GM18499 (cell line): ENCODE measurements at regions not wholly inside any gene's neighbourhood (a gene's known extent, or its start where the extent isn't known, plus 50 kb on each side); places are given as distances from the start of the nearest gene placed in this dataset.
A peak's percentile ranks its signal among the peaks of the same experiment; 100 is the strongest.

Experiments
- ATAC-seq: cut with Tn5 transposase; IDR thresholded peaks from one replicate; pipeline ENCODE4 v1.9.1; 2021; ENCODE audit warnings: moderate number of reproducible peaks; ENCODE audit not compliant: insufficient read depth, unreplicated experiment

DNA sequence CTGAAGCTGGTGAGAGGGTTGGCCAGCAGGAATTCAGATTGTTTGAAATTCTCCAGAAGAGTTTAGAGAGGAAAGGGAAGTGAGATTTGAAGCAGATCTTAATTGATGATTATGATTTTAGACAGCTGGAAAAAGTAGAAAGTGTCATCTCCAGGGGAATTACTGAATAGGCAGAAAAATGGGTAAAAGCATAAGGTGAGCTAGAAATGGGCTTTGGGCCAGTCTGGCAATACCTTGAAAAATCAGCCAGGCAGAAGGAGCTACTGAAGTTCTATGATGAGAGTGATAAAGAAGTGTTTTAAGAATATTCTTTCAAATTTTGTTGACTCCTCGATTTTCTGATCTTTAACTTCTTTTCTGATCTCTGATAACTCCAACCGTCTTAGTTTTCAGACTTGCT is 172.9 kb upstream of the CCDC150 start:
- ATAC-seq, result no peak

DNA sequence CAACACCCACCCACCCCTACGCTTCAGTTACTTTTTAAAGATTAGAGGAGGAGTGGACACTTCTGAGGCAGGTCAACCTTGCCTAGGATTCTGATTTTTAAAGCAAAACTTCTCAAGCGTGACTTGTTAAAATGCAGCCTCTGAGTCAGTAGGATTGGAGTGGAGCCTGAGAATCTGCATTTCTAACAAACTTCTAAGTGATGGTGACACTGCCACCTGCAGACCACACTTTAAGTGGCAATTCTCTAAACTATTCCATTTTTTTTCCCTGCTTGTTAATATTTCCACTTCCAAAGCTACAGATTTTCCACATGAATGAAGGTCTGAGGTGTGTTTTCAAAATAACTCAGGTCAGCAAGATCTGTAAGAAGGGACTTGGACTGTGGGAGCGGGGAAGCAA is 171.1 kb upstream of the CCDC150 start:
- no peak for ATAC-seq

DNA sequence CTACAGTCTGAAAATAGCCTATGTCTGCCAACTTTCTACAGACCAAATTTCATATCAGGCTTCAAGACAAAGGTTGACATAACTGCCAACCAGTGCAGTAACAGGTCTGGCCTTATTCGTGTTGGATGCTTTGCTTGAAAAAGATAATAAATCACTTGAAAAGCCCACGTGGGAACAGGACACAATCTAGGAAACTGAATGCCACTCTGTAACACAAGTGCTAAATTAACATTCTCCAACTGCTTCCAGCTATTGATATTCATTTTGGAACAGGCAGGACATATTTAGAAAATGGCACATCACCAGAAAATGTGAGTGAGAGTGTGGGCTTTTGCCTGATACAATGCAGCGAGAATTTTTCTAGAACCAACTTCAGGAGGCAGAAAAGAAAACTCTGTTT is 165.9 kb upstream of the CCDC150 start:
- no peak for ATAC-seq

DNA sequence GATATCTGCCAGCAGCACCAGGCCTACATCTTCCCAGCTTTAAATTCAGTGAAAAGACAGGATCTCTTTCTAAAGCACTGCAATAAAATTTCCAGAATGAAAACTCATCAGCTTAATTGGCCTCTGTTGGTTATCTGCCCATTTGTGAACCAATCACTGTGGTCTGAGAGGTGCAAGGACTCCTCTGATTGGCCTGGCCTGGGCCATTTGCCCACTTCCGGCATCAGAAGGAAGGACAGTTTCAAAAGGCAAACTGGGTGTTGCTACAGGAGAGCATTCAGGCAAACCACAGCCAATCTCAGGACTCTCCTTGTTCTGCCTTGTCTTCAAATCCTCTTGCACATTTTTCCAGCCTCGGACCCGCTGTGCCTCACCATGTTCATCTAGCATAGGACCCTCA is 163.9 kb upstream of the CCDC150 start:
- ATAC-seq, result no peak

DNA sequence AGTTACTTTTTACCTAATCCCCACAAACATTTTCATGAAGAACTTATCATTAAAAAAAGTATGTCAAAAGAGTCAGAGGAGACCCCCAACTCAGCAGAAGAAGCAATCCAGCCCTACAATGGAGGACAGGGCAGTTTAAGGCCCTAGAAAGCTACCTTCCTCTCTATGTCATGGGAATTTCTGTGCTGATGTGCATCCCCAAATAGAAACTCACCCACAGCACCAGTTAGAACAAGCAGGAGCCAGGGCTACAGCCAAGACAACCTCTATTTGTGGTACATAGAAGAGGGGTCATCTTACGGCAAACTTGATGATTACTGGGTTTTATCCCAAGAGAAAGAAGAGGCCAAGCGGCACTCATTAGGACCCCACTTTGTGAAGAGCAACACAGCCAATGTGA is 160.9 kb upstream of the CCDC150 start:
- ATAC-seq, result no peak

DNA sequence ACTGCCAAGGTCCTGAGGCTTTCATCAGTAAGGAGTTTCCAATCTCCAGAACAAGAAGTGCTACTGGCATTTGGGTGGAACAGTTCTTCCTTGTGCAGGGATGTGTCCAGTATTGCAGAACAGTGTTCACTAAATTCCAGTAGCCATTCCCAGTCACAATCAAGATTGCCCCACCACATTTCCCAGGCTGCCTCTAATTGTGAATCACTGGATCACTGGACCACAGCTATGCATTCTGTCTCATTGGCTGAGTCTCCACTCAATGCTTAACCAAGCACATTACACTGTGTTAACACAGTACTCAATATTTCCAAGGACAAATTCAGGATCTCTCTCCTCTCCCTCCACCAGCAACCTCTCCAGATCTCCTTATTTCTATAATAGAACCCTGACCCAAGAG is 160.2 kb upstream of the CCDC150 start:
- ATAC-seq, result no peak

DNA sequence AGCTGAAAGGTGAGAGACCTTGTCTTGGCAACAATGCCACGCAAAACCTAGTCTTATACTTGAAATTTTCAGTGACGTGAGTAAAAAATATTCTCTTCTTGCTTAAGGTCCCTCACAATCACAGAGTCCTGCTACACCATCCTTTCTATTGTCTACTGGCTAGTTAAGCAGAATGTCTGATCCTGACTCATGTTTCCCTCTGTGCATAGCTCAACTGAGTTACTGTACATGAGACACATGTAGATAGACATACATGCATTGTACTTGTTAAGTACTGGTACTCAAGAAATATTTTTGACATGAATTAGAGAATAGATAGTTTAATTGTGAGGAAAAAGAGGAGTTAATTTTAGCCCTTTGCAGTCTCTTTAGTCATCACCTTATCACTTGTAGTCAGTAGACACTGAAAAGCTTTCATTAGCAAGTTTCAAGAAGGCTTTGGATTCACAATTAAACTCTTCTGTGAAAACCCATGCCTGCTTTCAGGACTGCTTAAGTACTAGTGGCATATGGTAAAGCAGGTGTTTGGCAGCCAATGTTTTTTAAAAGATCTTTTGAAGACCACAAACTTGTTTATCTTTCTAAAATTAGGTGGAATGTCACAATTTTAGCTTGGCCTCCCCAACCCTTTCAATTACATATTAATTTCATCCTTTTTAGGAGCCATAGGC is 158.7 kb upstream of the CCDC150 start:
- ATAC-seq, result no peak

DNA sequence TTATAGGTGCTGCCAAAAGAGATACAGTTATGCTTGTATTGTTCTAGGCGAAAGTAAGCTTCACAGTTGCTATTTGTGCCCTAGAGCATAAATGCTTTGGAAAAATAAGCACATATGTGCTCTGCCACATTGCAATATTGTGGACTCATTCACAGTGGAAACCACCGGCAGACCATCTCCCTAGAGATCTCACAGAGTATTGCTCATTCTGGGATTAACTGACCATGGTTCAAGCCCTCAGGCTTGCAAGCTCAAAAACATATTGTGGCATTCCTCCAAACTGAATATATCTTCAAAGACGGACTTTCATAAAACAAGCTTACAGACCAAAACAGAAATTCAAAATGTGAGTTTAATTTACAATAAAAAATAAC is 158.2 kb upstream of the CCDC150 start:
- ATAC-seq, result no peak

DNA sequence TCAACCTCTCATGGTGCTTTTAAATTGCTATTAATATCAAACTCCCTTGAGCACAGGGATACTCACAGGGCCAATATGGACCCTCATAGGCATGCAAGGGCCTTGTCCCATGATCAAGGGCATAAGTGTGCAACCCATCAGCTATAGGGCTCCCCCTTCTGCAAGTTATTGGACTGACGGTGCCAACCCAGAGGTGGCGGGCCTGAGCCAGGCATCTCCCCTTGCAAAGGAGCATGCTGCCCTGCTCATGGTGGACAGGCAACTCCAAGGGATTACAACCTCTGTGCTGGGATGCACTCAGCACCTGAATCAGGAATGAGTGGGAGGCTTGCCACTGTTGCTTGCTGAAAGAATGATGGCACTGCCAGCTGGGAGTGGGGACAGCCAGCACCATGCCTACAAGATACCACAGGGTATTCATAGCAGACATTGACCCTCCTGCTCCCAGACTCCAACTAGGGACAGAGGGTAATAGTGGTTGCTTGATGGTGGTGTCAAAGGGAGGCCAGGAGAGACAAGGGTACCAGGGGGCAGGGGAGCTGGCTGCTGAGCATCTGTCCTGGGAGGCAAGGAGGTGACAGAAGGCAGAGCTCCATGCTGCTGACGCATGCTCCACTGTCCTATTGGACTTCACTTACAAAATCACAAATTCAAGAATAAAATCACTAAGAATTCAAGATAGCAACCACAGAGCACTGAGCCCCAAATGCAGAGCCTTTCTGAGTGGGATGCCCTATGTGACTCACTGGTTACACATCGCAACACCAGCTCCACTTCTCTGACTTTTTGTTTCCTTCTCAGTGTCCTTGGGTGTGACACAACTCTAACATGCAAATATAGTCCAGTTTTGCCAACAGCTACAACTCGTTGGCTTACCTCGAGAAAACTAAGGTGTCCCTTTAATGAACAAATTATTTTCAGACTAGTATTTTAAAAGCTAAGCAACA is 157.1 kb upstream of the CCDC150 start:
- no peak for ATAC-seq

DNA sequence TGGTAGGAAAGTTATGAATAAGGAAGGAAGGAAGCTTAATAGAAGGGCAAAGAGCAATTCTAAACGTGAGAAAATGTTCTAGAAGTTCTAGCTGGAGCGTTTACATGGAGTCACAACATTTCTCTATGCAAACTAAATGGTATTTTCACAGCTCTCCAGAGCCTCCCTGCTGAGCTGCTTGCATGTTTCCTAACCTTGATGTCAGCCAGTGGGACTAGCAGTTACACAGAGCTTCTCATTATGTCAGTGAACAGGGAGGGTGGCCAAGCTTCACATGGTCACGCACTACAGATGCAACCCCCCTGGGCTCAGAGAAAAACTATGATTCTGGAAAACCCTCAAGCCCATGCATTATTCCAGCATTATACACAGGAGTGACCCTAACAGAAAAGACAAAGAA is 153.4 kb upstream of the CCDC150 start:
- no peak for ATAC-seq

DNA sequence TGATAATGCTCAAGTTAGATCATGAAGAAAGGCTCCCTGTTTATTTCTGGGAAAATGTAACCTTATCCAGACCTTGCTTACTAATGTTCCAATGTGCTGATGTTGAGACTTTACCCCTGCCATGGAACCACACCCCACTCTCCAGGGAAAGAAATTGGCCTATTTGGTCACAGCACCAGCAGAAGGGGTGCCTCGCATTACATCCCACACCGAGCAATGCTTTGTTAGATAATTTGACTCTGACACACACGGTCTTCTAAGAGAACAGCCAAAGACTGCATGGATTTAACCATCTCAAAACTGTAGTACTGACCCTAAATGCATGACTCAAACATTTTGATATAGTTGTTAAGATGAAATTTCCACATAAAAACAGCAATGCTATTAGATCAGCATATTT is 152.1 kb upstream of the CCDC150 start:
- ATAC-seq, result no peak

DNA sequence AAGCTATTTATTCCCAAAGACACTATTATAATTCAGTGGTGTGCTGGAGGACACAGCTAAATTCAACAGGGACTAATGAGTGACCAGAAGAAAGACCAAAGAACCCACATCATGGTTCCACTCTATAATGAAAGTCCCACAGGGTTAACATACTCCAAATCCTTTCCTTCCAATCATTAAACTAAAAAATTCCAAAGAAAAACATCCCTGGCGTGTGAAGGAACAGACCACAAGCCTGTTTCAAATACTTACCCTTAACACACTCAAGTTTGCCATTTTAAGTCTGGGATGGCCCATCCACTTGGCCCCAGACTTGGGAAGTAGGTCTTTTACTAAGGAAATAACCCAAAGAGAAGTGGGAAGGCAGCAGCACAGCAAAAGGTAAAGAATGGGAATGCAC is 150.1 kb upstream of the CCDC150 start:
- ATAC-seq, result no peak

DNA sequence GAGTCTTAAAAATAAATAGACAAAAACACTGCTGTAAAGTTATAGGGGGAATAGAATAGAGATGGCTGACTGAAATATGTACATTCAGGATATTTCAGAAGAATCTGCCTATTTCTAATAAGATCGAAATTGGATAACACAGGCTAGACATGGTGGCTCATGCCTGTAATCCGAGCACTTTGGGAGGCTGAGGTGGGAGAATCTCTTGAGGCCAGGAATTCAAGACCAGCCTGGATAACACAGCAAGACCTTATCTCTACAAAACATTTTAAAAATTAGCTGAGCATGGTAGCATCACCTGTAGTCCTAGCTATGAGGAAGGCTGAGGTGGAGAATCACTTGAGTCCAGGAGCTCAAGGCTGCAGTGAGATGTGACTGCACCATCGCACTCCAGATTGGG is 146.6 kb upstream of the CCDC150 start:
- ATAC-seq, result no peak

DNA sequence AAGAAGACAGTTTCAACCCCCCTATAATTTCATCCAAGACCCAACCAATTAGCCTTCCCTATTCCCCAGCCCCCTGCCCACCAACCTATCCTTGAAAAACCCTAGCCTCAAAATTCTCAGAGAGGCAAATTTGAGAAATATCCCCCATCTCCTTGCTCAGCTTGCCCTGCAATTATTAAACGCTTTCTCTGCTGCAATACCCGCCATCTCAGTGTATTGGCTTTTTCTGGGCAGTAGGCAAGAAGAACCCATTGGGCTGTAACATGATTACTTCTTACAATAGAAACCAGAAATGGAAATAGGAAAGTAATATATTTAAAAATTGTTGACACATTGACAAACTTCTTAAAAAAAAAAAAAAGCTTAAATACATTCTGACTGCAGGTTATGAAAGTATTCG is 140.6 kb upstream of the CCDC150 start:
- ATAC-seq, result no peak

DNA sequence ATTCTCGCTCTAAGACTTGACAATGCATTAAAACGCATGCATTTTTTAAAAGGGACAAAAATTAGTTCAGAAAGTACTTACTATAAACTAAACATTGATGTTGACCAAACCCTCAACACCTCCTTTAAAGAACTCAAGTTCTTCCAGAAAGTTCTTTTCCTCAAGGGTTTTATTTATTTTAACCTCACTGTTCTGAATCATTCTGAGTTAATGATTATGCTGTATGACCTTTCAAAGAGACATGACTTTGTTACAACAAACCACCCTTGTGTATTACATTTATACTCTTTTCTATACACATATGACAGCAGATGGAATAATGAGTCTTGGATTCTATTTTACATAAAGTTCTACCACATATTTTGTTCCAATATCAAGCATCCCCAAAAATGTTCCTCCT is 139.8 kb upstream of the CCDC150 start:
- no peak for ATAC-seq

DNA sequence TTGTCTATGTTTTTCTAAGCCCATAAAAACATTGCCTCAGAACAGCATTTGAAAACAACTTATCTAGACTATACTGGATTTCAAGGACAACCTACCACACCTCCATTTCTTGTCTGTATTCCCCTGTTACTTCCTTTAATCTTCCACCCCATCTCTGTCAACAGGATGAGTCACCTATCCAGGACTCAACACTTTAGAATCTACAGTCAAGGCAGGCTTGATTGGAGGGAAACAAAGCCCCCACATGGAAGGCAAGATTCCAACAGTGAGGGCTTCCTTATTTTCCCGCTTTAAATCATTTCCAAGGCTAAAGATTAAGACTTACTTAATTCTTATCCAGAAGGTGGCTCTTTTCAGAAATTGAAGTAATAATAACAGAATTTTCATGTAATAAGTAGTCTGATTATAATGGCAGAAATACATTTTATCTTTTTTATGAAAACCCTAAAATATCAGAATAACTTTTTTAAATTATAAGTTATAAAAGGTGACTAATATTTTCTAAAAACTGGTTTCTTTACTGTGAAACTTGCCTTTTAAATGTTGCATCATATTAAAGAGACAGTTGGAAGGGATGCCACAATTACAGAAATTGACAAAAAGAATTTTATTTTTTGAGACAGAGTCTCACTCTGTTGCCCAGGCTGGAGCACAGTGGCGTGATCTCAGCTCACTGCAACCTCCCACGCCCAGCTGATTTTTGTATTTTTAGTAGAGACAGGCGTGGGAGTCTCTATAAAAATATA is 138.7 kb upstream of the CCDC150 start:
- ATAC-seq, result no peak

DNA sequence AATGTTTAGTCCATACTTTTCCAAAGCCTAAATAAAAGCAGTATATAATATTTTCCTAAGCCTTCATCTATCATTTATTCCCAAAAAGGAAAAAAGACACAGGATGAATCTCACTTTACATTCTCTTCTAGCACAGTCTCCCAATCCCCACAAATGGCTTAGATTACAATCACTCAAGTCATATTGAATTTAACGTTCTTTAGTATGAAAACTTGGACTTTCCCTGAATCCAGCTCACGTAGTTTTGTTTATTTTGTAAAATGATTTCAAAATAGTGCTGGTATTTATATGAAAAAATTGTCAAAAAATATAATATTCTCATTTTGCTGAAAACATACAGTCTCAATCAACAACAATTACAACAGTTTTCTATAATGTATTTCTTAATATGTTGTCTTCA is 137.7 kb upstream of the CCDC150 start:
- ATAC-seq, result no peak

DNA sequence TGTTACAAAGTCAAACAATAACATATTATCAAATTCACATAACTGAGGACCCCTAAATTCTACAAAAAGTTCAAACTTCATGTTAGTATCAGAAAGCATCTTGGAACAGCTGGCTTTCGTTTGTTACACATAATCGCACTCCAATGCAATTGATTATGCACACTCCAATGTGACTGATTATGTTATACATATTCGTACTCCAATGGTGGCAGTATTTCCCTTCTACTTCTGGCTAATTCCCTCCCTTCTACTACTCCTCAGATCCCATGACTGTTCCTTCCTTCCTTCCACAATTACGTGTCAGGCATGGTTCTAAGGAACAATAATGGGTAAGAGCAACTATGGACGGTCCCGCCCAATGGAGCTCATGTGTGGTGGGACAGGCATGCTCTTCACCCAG is 137.1 kb upstream of the CCDC150 start:
- ATAC-seq, result no peak

DNA sequence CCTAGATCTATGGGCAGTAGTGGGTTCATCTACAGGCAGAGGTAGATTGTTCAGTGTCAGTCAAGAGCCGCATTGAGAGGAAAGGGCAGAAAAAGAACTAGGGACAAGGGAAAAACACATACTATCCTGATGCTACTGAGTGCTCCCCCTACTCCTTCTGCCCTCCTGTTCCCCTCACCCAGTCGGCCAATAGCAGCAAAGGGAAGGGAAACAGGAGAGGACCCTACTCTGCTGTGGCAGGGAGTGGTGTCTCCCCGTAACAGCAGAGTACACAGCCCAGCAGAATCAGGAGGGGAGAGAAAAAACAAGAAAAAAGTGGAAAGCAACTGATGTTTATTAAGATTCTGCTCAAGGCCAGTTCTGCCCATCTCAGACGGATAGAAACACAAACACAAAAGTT is 136.1 kb upstream of the CCDC150 start:
- no peak for ATAC-seq

DNA sequence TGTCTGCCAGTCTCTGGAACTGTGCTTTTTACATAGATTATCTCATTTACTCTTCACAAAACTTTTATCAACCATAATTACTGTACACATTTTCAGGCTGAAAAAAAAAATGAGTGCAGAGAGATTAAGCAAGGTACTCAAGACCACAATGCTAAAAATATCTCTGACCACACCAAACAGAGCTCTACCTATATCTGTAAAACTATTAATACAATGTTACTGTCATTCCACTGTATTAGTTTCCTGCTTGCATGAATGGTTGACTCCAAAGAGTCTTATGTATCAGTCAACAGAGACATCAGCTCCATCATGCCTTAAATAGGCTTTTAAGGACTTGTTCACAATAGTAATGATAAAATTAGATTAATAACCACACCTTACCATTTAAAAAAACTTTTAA is 134.7 kb upstream of the CCDC150 start:
- peak; percentile 77 for ATAC-seq

DNA sequence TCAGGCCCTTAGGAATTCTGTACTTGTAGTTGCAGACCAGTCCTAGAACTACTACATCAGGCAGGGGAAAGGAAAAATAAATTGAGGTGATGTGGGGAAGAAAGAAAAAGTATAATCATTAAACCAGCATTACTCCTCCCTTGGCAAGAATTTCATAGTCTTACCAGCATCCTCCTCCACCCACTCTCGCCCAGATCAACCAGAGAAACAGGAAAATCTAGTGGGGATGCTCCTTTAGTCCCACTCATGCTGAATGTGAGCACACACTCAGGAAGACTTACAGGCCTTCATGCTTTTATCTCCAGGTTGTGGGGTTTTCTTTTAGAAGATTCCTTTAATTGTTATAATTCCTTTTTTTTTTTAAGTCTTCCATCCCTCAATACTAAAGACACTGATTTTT is 129.3 kb upstream of the CCDC150 start:
- no peak for ATAC-seq
